HCT116 (cell line): ENCODE measurements at regions not wholly inside any gene's neighbourhood (a gene's known extent, or its start where the extent isn't known, plus 50 kb on each side); places are given as distances from the start of the nearest gene placed in this dataset.

Experiments
- ATAC-seq: fragments of 200-7000 bp; cut with Tn5 transposase; 2 replicates; pipeline ENCODE4 v1.9.1; 2020; ENCODE audit warnings: mild to moderate bottlenecking, moderate library complexity
- BruUV-seq: library from RNA; stranded (reverse); fragments of 400-500 nt; replicated peaks from 2 replicates; lab custom pipeline; 2021; lab: Mats Ljungman, UMichigan
- CTCF ChIA-PET: fragments of 300-600 bp; sonication (Branson Sonifier 250); formaldehyde crosslinking; loops from one replicate; lab custom pipeline; 2021; ENCODE audit warnings: antibody characterized with exemption; lab: Charles Lee
- POLR2A ChIA-PET: fragments of 300-600, 350-600 bp; sonication (Branson Sonifier 250); formaldehyde crosslinking; loops from one replicate; lab custom pipeline; 2021; ENCODE audit warnings: antibody characterized with exemption; lab: Charles Lee
- RAD21 ChIA-PET, 2 experiments: fragments of 300-600 bp; sonication (Branson Sonifier 250); formaldehyde crosslinking; loops; one replicate each; lab custom pipeline; 2023; ENCODE audit warnings: low total read pairs in 2 of 2; ENCODE audit not compliant: uncharacterized antibody in 2 of 2, unreplicated experiment in 2 of 2, low non-redundant PET in 1 of 2; lab: Charles Lee
- DNase-seq: peaks from one replicate; pipeline ENCODE4 v3.0.0-alpha.2; 2010; ENCODE audit warnings: low read depth, low spot score
- H2AFZ ChIP-seq: fragments of 200-600 bp; shearing (Covaris generic), sonication (generic); 2 replicates; pipeline ENCODE4 v1.6.1; 2017; ENCODE audit warnings: low read depth, mixed run types, mixed read lengths, antibody characterized with exemption, low read length; ENCODE audit not compliant: poor library complexity, severe bottlenecking
- H3K27ac ChIP-seq: 2 replicates; pipeline ENCODE4 v1.5.1; 2012; ENCODE audit warnings: low read depth, low read length
- H3K27me3 ChIP-seq: fragments of 200-600 bp; sonication (generic); 2 replicates; pipeline ENCODE4 v1.6.1; 2016; ENCODE audit warnings: mixed run types, low read length, mixed read lengths; ENCODE audit not compliant: insufficient read depth
- H3K36me3 ChIP-seq, 2 experiments: fragments of 200-500 bp in 1 of 2; fragments of 200-600 bp in 1 of 2; sonication (Bioruptor generic) in 1 of 2; sonication (generic) in 1 of 2; 2 replicates each; pipeline versions ENCODE4 v1.5.1 to v1.6.1; 2014 to 2016; ENCODE audit warnings: low read length in 2 of 2, inconsistent platforms in 1 of 2, mixed read lengths in 1 of 2, mixed run types in 1 of 2; ENCODE audit not compliant: insufficient read depth in 2 of 2, control insufficient read depth in 1 of 2
- H3K4me1 ChIP-seq, 2 experiments: fragments of 200-600 bp in 1 of 2; sonication (generic) in 1 of 2; 2 replicates each; pipeline versions ENCODE4 v1.5.1 to v1.6.1; 2012 to 2017; ENCODE audit warnings: low read length in 2 of 2, inconsistent platforms in 1 of 2, mild to moderate bottlenecking in 1 of 2, mixed read lengths in 1 of 2, mixed run types in 1 of 2, moderate library complexity in 1 of 2; ENCODE audit not compliant: insufficient read depth in 2 of 2, control insufficient read depth in 1 of 2
- H3K4me2 ChIP-seq: fragments of 200-600 bp; sonication (generic); 2 replicates; pipeline ENCODE4 v1.6.1; 2017; ENCODE audit warnings: mixed run types, low read length, mixed read lengths
- H3K4me3 ChIP-seq, 2 experiments: fragments of 200-600 bp in 1 of 2; sonication (generic) in 1 of 2; replicated peaks in 1 of 2; 2 replicates each; pipeline ENCODE4 v1.5.1; 2011 to 2016; ENCODE audit warnings: low read length in 2 of 2, control low read depth in 1 of 2, low read depth in 1 of 2, mild to moderate bottlenecking in 1 of 2, mixed read lengths in 1 of 2, mixed run types in 1 of 2
- H3K79me2 ChIP-seq: fragments of 200-600 bp; sonication (generic); 2 replicates; pipeline ENCODE4 v1.6.1; 2017; ENCODE audit warnings: mild to moderate bottlenecking, mixed run types, low read length, moderate library complexity, mixed read lengths; ENCODE audit not compliant: insufficient read depth
- H3K9ac ChIP-seq: fragments of 200-600 bp; sonication (generic); 2 replicates; pipeline ENCODE4 v1.6.1; 2016; ENCODE audit warnings: low read length, mixed read lengths
- H3K9me2 ChIP-seq: fragments of 200-600 bp; sonication (generic), shearing (Covaris generic); 2 replicates; pipeline ENCODE4 v1.6.1; 2017; ENCODE audit warnings: mixed run types, mild to moderate bottlenecking, moderate library complexity; ENCODE audit not compliant: insufficient read depth
- H3K9me3 ChIP-seq, 2 experiments: fragments of 200-500 bp in 1 of 2; fragments of 200-600 bp in 1 of 2; sonication (Bioruptor generic) in 1 of 2; sonication (generic) in 1 of 2; 2 replicates each; pipeline ENCODE4 v1.6.1; 2014 to 2017; ENCODE audit warnings: low read length in 2 of 2, mixed read lengths in 2 of 2, inconsistent platforms in 1 of 2, low read depth in 1 of 2, mild to moderate bottlenecking in 1 of 2, mixed run types in 1 of 2, moderate library complexity in 1 of 2; ENCODE audit not compliant: control insufficient read depth in 1 of 2, insufficient read depth in 1 of 2
- H4K20me1 ChIP-seq: fragments of 200-600 bp; sonication (generic), shearing (Covaris generic); 2 replicates; pipeline ENCODE4 v1.6.1; 2017; ENCODE audit warnings: mixed run types, mild to moderate bottlenecking, moderate library complexity; ENCODE audit not compliant: insufficient read depth
- ATF3 ChIP-seq: IDR thresholded peaks from 2 replicates; pipeline ENCODE4 v1.6.1; 2012
- CBX3 ChIP-seq: IDR thresholded peaks from 2 replicates; pipeline ENCODE4 v1.6.1; 2012; ENCODE audit warnings: low read depth
- EGR1 ChIP-seq: IDR thresholded peaks from 2 replicates; pipeline ENCODE4 v1.6.1; 2012; ENCODE audit warnings: low read depth
- EZH2phosphoT487 ChIP-seq: fragments of 200-600 bp; IDR thresholded peaks from 2 replicates; pipeline ENCODE4 v1.6.1; 2018; ENCODE audit warnings: antibody characterized with exemption, borderline replicate concordance
- FOSL1 ChIP-seq: IDR thresholded peaks from 2 replicates; pipeline ENCODE4 v1.6.1; 2012; ENCODE audit warnings: low read depth
- REST ChIP-seq: IDR thresholded peaks from 2 replicates; pipeline ENCODE4 v1.6.1; 2012; ENCODE audit warnings: low read depth
- SRF ChIP-seq: IDR thresholded peaks from 2 replicates; pipeline ENCODE4 v1.6.1; 2012; ENCODE audit warnings: low read depth
- TCF7L2 ChIP-seq: IDR thresholded peaks from 2 replicates; pipeline ENCODE4 v1.7.0; 2011; ENCODE audit warnings: borderline replicate concordance, inconsistent platforms; ENCODE audit not compliant: insufficient read depth, insufficient read length; ENCODE audit errors: extremely low read depth
- ZFX ChIP-seq: fragments of 450-650 bp; IDR thresholded peaks from 2 replicates; pipeline ENCODE4 v1.6.1; 2017
- intact Hi-C: fragments of 100-400 bp; cut with micrococcal nuclease; formaldehyde crosslinking; loops from 2 replicates; pipeline ENCODE4 v1.10.0; 2022
- TF ChIP-seq, protein P1 (sequence below), 3 experiments: fragments of 200-600 bp in 1 of 3; sonication (generic) in 1 of 3; IDR thresholded peaks in 2 of 3; conservative IDR thresholded peaks in 1 of 3; 2 replicates each; pipeline ENCODE4 v1.5.1; 2012 to 2017; ENCODE audit warnings: low read depth in 2 of 3, low read length in 2 of 3, antibody characterized with exemption in 1 of 3, borderline replicate concordance in 1 of 3, control low read depth in 1 of 3, mild to moderate bottlenecking in 1 of 3, mixed read lengths in 1 of 3, mixed run types in 1 of 3, moderate library complexity in 1 of 3; ENCODE audit not compliant: insufficient read depth in 1 of 3

- Histone ChIP-seq H3K36me3 (no peaks in the 10 kb centered on the region), H3K27ac (no peak overlapping the region), H4K20me1 (no peaks in the 10 kb centered on the region), H3K4me1 (peaks cover 7 to 12% of the 10 kb centered on the region in 2 experiments; a peak in 3 of 4 replicates), H3K9me3 (no peaks in the 10 kb centered on the region), H3K4me3 (no peak overlapping the region), H3K79me2 (no peaks in the 10 kb centered on the region), H3K9ac (no peak overlapping the region), H3K4me2 (no peak overlapping the region), H3K27me3 (no peaks in the 10 kb centered on the region), H2AFZ (no peak overlapping the region), H3K9me2 (no peaks in the 10 kb centered on the region)
- no peak for ATAC-seq
- intact Hi-C loops = no loop called here
- RAD21 ChIA-PET = no interaction called here
- POLR2A ChIA-PET = no interaction called here
- CTCF ChIA-PET = no interaction called here
- BruUV-seq = no TSS peak
- no peak for TF ChIP-seq REST
- no peak for TF ChIP-seq ZFX
- TF ChIP-seq ATF3 = no peak
- TF ChIP-seq, protein P1, sequence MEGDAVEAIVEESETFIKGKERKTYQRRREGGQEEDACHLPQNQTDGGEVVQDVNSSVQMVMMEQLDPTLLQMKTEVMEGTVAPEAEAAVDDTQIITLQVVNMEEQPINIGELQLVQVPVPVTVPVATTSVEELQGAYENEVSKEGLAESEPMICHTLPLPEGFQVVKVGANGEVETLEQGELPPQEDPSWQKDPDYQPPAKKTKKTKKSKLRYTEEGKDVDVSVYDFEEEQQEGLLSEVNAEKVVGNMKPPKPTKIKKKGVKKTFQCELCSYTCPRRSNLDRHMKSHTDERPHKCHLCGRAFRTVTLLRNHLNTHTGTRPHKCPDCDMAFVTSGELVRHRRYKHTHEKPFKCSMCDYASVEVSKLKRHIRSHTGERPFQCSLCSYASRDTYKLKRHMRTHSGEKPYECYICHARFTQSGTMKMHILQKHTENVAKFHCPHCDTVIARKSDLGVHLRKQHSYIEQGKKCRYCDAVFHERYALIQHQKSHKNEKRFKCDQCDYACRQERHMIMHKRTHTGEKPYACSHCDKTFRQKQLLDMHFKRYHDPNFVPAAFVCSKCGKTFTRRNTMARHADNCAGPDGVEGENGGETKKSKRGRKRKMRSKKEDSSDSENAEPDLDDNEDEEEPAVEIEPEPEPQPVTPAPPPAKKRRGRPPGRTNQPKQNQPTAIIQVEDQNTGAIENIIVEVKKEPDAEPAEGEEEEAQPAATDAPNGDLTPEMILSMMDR (IDR thresholded peaks at IDR 0.05 in 2 of 3, conservative IDR thresholded peaks at IDR 0.05 in 1 of 3; ENCODE audit: borderline replicate concordance in 1 of 3, insufficient read depth in 1 of 3, low read depth in 2 of 3, low read length in 2 of 3) = no peak
- TF ChIP-seq FOSL1 = no peak
- no peak for TF ChIP-seq EGR1
- TF ChIP-seq EZH2phosphoT487 = no peak
- no peak for TF ChIP-seq SRF
- TF ChIP-seq TCF7L2 = no peak
- TF ChIP-seq CBX3 = no peak
- DNase-seq = no peak
Measured at GRCh38 chr3:110779581-110779980, 292.0 kb upstream of the NECTIN3 start.
